ENCODE measurements at regions not wholly inside any gene's neighbourhood (a gene's known extent, or its start where the extent isn't known, plus 50 kb on each side); places are given as distances from the start of the nearest gene placed in this dataset.

DNA sequence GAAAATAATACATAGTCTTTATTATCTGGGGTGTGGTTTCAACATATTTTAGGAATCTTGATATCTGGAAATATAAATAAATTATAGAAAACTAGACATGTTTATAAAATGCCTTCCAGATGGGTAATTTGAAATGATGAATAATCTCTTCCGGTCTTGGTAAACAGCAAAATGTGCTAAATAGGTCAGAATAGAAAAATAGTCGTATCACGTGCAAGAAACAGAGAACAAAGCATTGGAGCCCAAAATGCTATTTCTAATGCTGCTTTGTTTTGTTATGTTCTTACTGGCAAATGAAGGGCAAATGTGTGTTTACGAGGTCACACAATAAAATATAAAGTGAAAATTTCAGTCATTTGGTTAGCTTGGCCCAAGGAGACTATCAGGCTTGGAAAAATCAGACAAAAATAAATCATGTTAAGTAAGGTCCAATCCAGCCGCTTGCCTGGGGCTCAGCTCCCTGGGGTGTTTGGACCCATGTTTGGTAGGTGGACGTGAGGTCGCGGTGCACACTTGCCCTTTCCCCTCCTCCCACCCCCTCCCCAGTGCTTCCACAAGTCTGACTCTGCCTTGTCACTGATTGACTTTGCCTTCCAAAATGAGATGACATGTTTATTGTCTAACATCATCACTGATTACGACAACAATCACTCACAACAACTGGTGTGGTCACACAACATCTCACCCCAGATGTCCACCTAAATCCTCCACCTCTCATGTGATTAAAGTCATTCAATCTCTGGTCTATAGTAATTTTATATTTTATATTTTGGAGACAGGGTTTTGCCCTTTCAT is 56.0 kb downstream of the RIN2 start:
- TF ChIP-seq, protein P1, sequence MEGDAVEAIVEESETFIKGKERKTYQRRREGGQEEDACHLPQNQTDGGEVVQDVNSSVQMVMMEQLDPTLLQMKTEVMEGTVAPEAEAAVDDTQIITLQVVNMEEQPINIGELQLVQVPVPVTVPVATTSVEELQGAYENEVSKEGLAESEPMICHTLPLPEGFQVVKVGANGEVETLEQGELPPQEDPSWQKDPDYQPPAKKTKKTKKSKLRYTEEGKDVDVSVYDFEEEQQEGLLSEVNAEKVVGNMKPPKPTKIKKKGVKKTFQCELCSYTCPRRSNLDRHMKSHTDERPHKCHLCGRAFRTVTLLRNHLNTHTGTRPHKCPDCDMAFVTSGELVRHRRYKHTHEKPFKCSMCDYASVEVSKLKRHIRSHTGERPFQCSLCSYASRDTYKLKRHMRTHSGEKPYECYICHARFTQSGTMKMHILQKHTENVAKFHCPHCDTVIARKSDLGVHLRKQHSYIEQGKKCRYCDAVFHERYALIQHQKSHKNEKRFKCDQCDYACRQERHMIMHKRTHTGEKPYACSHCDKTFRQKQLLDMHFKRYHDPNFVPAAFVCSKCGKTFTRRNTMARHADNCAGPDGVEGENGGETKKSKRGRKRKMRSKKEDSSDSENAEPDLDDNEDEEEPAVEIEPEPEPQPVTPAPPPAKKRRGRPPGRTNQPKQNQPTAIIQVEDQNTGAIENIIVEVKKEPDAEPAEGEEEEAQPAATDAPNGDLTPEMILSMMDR (conservative IDR thresholded peaks at IDR 0.05; ENCODE audit: low read length) = no peak
- TF ChIP-seq EZH2phosphoT487 (IDR thresholded peaks at IDR 0.05; ENCODE audit: borderline replicate concordance) = no peak

Measured in Loucy (cell line).